HG03354 (cell line): ENCODE measurements at regions not wholly inside any gene's neighbourhood (a gene's known extent, or its start where the extent isn't known, plus 50 kb on each side); places are given as distances from the start of the nearest gene placed in this dataset.

Experiments used
- ATAC-seq: cut with Tn5 transposase; IDR thresholded peaks from one replicate; pipeline ENCODE4 v1.9.1; 2021; ENCODE audit warnings: mild to moderate bottlenecking; ENCODE audit not compliant: unreplicated experiment, poor library complexity, severe bottlenecking

DNA sequence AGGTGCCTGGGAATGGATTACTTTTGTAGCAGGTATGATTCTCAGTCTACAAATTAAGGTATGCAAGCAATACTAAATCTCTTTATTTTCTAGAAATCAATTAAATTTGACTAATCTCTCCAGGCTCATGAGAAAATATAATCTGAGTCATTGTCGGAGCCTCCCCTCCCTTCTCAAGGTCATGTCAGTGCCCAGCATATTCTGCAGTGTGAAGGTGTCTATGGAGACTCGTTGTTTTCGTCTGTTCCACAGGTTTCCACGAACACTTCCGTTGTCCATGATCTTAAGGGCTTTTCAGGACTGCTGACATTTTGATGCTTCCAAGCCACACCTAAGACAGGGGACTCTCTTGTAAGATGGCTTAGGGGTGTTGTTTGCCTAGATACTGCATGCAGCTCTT lies 56.6 kb upstream of the SCOC start:
- ATAC-seq, result no peak

- no peak for ATAC-seq
These were observed 57.5 kb upstream of the SCOC start for GRCh38 chr4:140315970-140316369.

DNA sequence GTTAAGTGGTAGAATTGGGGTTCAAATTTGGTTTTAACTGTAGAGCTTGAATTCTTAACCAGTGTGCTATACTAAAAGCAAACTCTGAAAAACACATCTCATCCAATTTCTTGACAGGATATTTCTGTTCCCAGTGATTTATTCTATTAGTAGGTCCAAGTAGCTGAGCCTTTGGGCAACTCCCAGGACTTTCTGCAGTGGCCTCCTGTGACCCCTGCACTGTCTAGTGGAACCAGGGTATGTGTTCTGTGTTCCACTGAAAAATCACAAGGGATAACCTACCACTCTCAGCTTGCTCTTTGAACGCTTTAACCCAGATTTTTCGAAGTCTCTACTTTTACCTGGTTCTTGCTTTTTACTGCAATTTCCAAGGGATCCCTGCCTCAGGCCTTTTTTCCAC lies 58.0 kb upstream of the SCOC start:
- no peak for ATAC-seq

DNA sequence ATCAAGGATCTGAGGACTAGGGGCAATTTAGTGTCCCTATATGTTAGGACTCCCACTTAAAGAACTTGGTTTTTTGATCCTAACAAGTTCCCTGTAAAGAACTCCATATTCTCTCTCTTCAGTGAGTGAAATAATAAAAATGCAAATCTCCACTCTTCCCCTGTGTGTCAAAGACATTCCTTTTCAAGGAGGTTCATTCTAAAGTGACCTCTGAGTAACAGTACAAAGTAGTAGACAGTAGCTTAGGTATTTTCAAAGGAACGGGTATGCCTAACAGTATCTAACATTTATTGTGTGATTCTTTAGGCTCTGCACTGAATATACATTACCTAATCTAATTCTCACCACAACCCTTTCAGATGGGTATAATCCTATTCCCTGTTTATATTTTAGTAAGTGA lies 58.4 kb upstream of the SCOC start:
- no peak for ATAC-seq

DNA sequence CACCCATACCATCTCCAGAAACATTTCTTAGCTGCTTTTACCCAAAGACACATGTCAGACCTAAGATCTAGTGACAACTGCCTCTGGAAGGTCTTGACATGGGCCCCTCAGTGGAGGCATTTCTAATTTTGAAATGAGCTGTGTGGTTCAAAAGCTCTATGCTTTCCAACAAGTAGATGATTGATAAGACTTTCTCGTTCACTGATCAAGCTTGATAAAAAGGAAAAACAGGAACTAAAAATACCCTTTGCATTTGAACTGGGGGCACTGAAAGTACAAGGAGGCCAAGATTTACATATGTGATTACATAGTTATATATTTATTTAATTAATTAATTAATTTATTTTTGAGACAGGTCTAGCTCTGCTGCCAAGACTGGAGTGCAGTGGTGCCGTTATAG lies 61.3 kb upstream of the SCOC start:
- ATAC-seq, result peak; percentile 61

- no peak for ATAC-seq
These were observed 62.1 kb upstream of the SCOC start for GRCh38 chr4:140311257-140311835.

DNA sequence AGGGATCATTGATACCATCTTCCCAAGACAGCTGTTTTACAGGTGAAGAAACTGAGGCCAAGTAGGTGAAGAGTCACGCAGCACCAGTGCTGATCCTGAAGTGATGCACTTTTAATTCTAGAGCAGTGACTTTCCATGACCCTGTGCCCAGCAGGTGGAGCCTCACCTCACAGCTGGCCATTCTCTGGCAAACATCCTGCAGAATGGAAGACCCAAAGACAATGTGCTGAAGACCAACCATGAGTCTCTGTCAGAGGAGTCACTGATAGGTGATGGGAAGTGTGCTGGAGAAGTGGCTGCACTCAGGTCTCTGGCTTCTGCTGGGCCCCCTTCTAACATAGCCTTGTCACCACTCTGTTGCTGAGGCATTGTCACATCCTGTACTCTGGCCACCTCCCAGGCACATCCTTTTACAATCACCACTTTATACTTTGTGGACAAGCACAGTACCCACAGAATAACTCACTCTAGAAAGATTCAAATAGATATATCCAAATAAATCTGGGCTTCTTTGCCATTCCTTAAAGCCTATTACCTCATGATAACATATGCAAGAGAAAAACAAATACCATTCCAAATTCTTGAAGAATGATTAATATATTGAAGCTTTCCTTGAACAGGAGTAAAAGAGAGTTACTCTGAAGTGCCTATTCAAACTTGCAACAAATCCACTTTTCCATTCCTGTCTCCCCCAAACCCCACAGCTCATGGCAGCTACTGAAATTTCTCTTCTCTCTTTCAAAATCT lies 64.1 kb upstream of the SCOC start:
- no peak for ATAC-seq

- ATAC-seq, result no peak
These were observed 64.9 kb upstream of the SCOC start for GRCh38 chr4:140308366-140309123.

DNA sequence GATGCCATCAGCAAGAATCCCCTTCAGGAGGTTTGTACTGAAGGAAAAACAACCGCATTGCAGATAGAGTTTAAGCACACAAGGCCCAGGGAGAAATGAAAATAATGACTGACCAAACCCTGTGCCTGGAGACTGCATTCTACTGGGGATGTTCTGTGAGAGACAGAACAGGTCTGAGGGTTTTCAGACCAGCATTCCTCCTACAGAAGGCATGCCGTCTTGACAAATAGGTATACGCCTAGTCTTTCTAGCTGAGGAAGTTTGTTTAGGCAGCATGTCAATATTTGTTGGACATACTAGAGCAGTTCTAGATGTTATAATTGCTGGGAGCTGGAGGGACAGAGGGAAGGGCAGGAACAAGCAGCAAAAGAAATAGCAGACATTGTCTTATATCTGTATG lies 68.4 kb upstream of the SCOC start:
- no peak for ATAC-seq

- no peak for ATAC-seq
These were observed 69.1 kb upstream of the SCOC start for GRCh38 chr4:140304346-140304745.

- ATAC-seq, result no peak
These were observed 71.1 kb upstream of the SCOC start for GRCh38 chr4:140302151-140302859.

DNA sequence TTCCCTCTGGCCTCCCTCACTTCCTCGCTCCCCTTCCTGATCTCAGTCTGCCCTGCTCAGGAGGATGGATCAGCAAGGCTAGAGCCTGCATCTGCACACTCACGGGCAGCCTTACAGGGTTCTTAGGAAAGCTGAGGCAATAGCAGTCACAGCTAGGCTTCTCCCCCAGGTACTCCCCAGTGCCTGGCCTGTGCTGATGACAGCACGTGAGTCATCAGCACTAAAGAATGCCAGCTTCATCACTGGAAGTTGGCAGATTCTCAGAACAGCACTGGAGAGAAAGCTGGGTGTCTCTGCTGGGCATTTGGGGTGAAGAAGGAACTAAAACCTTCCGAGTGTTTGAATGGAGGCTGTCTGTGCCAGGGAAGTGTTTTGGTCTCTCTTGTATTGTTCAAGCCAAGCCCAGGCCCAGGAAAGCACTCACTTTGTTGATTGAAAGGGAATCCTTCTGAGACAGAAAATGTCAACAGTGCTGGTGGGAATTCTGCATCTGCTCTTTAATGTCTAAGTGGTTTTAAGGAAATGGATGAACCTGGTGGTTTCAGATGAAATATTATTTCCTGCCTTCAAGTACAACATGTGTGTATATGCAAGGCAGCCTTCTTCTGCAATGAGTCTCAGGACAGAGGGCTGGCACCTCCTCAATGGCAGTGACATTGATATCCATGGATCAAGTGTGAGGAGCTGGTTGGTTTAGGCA lies 73.0 kb upstream of the SCOC start:
- no peak for ATAC-seq

DNA sequence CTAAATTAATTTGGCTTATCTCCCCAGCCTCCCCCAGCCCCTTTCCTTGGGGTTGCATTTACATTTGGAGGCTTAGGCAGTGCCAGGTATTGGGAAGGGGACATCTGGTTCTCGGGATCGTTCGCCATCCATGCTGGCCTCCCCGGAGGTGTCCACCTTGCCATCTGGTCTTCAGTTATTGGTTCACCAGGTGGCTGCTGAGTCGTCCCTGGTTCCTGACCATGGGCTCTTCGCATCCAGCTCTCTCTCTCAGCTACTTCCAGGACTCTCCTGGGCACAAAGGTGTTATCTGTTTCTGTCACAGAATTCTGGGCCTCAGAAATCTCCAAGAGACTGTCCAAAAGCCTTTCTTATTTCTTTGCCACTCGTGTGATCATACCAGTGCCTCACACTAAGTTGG lies 75.4 kb upstream of the SCOC start:
- ATAC-seq, result no peak

DNA sequence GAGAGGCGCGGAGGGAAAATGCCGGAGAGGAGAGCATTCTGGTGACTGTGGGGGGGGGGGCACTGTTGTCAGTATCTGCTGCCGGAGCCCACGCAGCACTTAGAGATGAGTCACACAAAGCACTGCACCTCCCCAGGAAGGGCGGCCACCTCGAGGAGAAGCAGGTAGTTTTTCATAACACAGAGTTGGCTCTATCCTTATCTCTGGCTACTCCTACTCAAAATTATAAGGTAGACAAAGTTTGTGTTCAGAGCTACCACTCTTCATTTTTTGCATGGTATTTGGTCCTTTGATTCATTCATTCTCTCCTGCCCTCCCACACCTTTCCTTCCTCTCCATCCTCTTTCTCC lies 76.2 kb upstream of the SCOC start:
- ATAC-seq, result no peak

- ATAC-seq, result no peak
These were observed 76.9 kb upstream of the SCOC start for GRCh38 chr4:140296335-140297220.

GRCh38 chr4:140293979-140294378 lies 79.5 kb upstream of the SCOC start:
- no peak for ATAC-seq

DNA sequence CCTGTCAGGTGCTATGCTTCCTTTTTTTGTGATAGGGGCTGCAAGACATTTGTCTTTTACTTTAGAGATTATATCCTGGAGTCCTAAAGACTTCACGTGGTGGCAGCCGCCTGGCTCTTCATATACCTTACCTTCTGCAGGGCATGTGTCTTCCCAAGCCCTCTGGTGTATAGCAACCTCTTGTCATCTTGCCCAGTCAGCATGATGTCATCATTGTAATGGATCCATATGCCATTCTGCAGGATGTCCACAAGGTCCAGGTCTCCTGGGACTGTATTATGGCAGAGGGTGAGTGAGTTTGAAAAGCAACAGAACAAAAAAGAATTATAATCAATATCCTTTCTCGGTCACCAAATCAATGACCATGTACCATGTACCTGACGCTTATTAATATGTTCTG lies 82.2 kb upstream of the SCOC start:
- no peak for ATAC-seq

GRCh38 chr4:140289486-140289885 lies 84.0 kb upstream of the SCOC start:
- no peak for ATAC-seq

DNA sequence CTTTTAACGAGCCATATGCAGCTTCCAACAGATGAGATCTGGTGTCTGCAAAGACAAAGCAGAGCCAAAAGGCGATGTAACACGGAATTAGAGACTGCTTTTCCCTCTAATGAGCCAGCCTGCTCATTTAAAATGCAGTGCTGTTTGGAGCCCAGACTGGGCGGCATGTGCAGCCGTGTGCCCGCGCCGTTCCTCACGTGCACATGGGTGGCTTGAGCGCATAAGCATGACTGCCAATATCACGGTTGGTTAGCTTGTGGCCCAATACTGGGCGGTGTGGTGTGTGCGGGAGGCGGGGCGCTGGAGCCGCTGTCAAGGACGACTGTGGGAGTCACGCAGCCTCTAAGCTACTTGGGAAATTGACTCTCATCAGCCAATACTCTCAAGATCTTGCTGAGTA lies 87.0 kb upstream of the SCOC start:
- no peak for ATAC-seq
